GM12878 (cell line): ENCODE measurements at regions not wholly inside any gene's neighbourhood (a gene's known extent, or its start where the extent isn't known, plus 50 kb on each side); places are given as distances from the start of the nearest gene placed in this dataset.

Source experiments
- CREB1 ChIP-seq: IDR thresholded peaks from 2 replicates; pipeline ENCODE4 v1.6.1; 2012; ENCODE audit warnings: low read depth, mild to moderate bottlenecking, inconsistent platforms
- HDAC6 ChIP-seq: fragments of 200-600 bp; sonication (generic); IDR thresholded peaks from one replicate; pipeline ENCODE4 v1.8.0; 2017; ENCODE audit warnings: antibody characterized with exemption; ENCODE audit not compliant: unreplicated experiment
- POLR2AphosphoS5 ChIP-seq: IDR thresholded peaks from 2 replicates; pipeline ENCODE4 v1.6.1; 2011; ENCODE audit warnings: mild to moderate bottlenecking, low read length, inconsistent platforms
- RELA ChIP-seq: fragments of 450-650 bp; IDR thresholded peaks from 2 replicates; pipeline ENCODE4 v1.8.0; 2014; ENCODE audit warnings: borderline replicate concordance; ENCODE audit not compliant: partially characterized antibody
- SIN3A ChIP-seq: IDR thresholded peaks from 2 replicates; pipeline ENCODE4 v1.6.1; 2012; ENCODE audit warnings: low read depth, low read length, improper control_type of control experiment
- ZNF274 ChIP-seq: IDR thresholded peaks from one replicate; pipeline ENCODE4 v1.8.0; 2011; ENCODE audit not compliant: insufficient read length, insufficient read depth
- TF ChIP-seq, protein P1 (sequence below): IDR thresholded peaks from 2 replicates; pipeline ENCODE4 v1.6.1; 2012; ENCODE audit warnings: low read depth, low read length, improper control_type of control experiment
- TF ChIP-seq, protein P2 (sequence below), 3 experiments: IDR thresholded peaks in 2 of 3; conservative IDR thresholded peaks in 1 of 3; 2 replicates each; pipeline ENCODE4 v1.5.1; 2011; ENCODE audit warnings: low read depth in 3 of 3, low read length in 3 of 3, mild to moderate bottlenecking in 3 of 3, control low read depth in 2 of 3, moderate library complexity in 2 of 3, inconsistent platforms in 1 of 3, mixed read lengths in 1 of 3; ENCODE audit not compliant: control insufficient read depth in 2 of 3, insufficient read depth in 1 of 3; ENCODE audit errors: extremely low read depth in 1 of 3

DNA sequence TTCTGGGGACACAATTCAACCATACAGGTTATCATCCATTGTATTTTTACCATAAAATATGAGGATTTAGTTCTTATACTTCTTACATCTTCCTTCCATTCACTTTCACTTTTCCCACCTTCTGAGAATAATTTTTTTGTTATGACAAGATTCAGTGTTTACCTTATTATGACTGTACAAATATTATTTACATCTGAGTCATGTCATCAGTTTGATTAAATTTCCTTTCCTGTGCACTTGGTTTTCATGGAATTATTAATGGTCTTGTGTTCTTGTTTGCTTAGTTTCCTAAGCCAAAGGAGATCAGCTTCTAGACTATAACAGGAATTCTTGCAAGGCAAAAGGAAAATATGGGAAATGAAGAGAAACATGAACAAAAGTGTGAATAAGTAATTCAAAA, 366.5 kb downstream of the TMEM38B start:
- no peak for TF ChIP-seq ZNF274
- TF ChIP-seq HDAC6, result no peak
- TF ChIP-seq POLR2AphosphoS5, result no peak
- TF ChIP-seq SIN3A, result no peak
- TF ChIP-seq RELA, result no peak
- TF ChIP-seq, protein P1, sequence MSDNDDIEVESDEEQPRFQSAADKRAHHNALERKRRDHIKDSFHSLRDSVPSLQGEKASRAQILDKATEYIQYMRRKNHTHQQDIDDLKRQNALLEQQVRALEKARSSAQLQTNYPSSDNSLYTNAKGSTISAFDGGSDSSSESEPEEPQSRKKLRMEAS, result no peak
- TF ChIP-seq CREB1, result no peak
- TF ChIP-seq, protein P2, sequence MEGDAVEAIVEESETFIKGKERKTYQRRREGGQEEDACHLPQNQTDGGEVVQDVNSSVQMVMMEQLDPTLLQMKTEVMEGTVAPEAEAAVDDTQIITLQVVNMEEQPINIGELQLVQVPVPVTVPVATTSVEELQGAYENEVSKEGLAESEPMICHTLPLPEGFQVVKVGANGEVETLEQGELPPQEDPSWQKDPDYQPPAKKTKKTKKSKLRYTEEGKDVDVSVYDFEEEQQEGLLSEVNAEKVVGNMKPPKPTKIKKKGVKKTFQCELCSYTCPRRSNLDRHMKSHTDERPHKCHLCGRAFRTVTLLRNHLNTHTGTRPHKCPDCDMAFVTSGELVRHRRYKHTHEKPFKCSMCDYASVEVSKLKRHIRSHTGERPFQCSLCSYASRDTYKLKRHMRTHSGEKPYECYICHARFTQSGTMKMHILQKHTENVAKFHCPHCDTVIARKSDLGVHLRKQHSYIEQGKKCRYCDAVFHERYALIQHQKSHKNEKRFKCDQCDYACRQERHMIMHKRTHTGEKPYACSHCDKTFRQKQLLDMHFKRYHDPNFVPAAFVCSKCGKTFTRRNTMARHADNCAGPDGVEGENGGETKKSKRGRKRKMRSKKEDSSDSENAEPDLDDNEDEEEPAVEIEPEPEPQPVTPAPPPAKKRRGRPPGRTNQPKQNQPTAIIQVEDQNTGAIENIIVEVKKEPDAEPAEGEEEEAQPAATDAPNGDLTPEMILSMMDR (IDR thresholded peaks at IDR 0.05 in 2 of 3, conservative IDR thresholded peaks at IDR 0.05 in 1 of 3; ENCODE audit: control insufficient read depth in 2 of 3, extremely low read depth in 1 of 3, insufficient read depth in 1 of 3, low read depth in 3 of 3, low read length in 3 of 3), result no peak
